DMS114 treated with DMSO at 0.1 percent for 48 hours (cell line): ENCODE measurements at regions not wholly inside any gene's neighbourhood (a gene's known extent, or its start where the extent isn't known, plus 50 kb on each side); places are given as distances from the start of the nearest gene placed in this dataset.
"Not testable (repeated sequence)": the region's sequence is repeated elsewhere in the genome, so short reads cannot be mapped to it uniquely, and the experiment has no call there.

Source experiments
- DNase-seq: peaks from one replicate; lab custom pipeline; 2025; ENCODE audit not compliant: unreplicated experiment; lab: John Stamatoyannopoulos, UW

DNA sequence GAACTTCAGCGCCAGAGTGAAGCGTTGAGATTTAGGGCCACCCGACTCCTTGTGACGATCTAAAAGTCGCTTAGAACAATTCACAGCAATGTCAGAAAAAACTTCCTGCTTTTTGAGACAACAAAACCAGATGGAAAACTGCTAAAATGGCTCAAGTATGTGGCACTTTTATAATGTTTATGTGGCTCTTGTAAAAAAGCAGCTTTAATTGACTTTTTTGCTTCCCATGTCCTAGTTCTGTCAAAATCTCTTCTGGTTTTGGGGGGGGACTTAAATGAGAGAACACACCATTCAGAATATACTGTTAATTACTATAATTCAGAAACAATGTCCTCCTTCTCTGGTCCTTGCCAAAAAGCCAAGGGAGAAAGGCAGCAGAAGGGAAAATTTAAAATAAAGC lies 154.7 kb upstream of the LSM14A start:
- DNase-seq, result no peak

DNA sequence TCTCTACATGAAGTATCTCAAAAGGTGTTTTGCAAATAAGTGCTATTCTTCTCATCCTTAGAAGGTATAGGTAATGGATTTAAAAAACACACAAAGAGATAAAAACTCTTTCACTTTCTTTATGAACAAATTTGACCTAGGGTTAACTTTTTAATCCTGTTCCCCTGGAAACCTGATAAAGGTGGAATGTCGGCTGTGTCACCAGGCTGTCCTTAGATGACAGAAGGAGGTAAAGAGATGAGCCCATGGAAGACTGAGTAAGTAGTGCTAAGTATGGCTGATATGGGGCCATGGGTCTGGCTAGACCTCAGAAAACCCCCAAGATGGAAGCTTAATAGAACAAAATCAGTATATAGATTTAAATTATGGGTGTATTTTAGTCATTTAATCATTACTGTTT lies 153.8 kb upstream of the LSM14A start:
- no peak for DNase-seq

DNA sequence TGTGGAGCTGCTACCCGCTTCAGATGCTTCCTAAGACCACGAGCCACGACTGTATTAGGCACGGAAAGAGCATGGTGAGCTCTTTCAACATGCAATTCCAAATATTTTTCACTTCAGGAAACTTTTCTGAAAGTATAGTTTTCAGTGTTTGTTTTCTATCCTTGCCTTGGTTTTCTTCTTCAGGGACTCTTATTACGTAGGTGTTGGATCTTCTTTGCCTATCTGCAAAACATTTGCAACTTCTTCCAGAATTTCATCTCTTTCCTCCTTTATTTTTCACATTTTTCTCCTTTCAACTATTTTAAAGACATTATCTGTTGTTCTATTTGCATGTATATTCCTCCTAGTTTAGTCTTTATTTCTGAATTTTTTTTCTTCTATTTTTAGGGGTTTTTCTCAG lies 148.9 kb upstream of the LSM14A start:
- no peak for DNase-seq

DNA sequence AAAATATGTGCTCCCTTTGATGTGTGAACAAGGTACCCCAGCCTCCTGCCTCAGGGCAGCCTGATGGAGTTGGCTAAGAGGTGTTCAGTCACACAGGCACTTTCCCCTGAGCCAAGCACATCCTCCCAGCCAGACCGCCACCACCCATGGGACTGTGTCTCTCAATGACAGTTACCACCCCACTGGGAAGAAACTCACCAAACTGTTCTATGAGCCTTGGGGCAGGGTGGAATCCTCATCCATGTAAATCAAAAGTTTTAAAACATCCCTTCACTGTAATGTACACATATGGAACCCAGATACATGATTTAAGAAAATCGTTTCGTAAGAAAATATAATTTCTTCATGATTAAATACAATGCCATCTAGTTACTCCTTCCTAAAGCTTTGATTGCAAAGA lies 138.4 kb upstream of the LSM14A start:
- DNase-seq, result no peak

DNA sequence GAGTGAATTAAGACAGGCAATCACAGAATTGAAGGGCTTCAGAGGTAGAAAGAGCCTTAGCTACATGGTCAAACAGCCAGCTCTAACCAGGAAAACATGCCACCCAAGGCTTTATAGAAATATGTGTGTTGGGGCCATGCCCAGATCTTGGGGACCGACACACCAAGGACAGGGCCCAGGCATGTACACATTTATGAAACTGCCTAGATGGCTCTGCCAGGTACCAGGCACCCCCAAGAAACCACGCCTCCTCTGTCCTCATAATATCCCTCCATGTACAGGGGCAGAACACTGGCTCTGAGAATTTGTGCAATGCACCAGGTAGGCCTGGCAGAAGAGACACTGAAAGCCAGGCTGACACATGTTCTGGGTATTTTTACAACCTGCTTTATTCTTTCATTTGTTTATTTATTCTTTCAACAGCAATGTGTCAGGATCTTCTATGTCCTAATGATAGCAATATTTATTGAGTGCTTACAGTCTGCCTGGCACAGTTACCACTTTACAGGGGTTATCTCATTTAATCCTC lies 137.9 kb upstream of the LSM14A start:
- DNase-seq, result no peak

DNA sequence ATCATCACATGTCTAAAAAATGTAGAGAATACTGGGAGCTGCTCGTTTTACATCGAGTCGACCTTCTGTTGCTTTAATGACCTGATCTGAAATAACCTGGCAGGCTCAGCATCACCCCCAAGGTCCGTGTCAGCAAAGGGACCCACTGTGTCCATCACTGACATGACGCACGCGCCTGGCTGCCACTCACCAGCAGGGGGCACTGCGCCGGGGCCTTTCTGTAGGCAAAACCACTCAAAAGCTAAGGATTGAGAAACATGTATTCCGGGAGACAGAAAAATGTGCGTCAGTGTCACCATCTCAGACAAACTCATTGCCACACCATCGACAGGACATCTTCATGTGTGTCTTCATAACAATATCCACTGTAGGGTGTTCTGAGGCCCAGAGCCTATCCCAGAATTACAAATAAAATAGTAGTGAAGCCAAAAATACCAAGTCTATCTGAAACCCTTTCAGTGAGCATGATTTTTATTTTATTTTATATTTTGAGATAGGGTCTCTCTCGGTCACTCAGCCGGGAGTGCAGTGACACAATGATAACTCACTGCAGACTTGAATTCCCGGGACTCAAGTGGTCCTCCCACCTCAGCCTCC lies 130.3 kb upstream of the LSM14A start:
- DNase-seq, result no peak

DNA sequence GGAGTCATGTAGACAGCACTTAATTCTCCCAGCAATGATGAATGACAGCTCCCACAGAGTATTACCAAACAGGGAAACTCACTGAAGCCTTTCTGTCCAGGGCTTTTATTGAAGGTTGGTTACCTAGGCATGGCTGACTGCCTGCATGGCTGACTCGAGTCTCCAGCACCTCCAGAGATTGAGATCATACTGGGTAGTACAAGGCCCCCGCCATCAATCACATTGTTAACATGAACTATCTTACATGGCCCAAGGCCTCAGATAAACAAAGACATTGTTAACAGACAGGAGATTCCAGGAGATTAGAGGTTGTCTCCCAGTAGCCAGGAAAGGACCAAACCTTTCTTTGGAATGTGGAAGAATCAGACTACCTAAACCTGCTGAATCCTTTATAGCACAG lies 128.3 kb upstream of the LSM14A start:
- no peak for DNase-seq

DNA sequence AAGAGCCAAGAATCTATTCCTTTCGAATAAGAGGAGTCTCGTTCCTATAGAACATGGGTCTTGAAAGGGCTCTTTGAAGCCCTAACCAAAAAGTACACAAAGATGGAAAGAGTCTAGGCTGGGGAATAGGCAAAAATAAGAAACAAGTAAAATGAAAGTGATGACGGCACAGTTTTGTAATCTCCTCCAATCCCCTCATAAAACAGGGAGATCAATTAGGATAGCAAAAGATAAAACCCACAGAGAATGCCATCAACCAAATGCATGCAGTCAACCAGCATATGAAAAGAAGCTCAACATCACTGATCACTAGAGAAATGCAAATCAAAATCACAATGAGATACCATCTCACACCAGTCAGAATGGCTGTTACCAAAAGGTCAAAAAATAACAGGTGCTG lies 122.4 kb upstream of the LSM14A start:
- DNase-seq, result no peak

DNA sequence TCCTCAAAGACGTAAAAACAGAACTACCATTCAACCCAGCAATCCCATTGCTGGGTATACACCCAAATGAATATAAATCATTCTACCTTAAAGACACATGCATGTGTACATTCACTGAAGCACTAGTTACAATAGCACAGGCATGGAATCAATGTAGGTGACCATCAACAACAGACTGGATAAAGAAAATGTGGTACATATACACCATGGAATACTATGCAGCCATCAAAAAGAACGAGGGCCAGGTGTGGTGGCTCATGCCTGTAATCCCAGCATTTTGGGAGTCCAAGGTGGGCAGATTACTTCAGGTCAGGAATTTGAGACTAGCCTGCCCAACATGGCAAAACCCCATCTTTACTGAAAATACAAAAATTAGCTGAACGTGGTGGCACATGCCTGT lies 121.9 kb upstream of the LSM14A start:
- DNase-seq, result not testable (repeated sequence)

DNA sequence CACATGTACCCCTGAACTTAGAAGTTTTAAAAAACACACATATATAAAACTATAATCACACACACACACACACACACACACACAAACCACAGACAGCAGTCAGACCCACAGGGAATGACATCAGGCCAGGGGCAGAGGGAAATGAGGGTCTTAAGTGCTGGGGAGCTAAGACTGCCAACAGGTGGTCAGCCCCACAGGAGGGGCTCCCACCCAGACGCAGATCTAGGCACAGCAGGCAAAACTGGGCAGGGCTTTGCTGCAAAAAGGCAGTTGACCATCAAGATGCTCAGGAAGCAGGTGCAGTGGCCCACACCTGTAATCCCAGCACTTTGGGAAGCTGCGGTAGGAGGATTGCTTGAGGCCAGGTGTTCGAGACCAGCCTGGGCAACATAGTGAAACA lies 121.0 kb upstream of the LSM14A start:
- DNase-seq, result no peak

DNA sequence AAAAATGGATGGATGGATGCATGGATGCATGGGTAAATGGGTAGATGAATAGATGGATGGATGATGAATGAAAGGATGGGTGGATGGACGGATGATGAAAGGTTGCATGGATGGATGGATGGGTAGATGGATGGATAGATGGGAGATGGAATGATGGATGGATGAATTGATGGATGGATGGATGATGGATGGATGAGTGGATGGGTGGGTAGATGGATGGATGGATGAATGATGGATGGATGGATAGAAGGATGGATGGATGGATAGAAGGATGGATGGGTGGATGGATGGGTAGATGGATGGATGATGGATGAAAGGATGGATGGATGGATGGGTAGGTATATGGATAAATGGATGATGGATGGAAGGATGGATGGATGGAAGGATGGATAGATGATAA lies 115.1 kb upstream of the LSM14A start:
- no peak for DNase-seq

DNA sequence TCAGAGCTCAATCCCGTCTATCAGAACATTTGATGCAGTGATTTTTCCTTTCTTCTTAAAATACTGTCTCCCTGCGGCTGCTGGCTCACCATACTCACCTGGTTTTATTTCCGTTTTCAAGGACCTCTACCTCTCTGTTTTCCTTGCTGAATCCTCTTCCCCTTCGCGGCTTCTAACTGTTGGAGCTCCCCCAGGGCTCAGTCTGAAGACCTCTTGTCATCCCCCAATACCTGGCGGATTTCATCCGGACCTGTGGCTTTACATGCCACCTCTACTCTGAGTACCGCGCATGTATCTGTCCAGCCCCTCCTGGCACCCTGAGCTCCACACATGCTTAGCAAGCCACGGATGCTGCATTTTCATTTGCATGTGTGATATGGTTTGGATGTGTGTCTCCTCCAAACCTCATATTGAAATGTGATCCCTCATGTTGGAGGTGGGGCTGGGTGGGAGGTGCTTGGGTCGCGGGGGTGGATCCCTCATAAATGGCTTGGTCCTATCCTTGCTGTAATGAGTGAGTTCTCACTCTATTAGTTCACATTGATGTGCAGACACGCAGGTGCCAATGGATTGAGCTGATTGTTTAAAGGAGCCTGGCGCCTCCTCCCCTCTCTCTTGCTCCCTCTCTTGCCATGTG lies 106.2 kb upstream of the LSM14A start:
- no peak for DNase-seq

DNA sequence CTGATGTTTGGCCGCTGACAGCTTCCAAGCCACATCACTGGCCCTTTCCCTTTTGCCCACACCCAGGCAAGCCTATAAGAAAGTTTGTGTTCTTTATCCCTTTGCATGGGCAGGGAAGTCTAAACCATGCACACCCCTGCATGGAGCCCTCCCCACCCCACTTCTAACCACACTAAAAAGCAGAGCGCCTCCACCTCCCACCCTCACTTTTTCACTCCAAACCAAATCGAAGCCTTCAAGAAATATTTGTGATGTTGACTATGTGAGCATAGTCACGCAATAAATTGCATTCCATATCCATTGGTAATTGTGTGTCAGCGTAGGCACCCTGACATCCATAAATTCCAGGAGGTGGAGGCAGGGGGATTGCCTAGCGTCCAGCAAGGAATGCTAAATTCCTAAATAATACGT lies 104.4 kb upstream of the LSM14A start:
- no peak for DNase-seq

DNA sequence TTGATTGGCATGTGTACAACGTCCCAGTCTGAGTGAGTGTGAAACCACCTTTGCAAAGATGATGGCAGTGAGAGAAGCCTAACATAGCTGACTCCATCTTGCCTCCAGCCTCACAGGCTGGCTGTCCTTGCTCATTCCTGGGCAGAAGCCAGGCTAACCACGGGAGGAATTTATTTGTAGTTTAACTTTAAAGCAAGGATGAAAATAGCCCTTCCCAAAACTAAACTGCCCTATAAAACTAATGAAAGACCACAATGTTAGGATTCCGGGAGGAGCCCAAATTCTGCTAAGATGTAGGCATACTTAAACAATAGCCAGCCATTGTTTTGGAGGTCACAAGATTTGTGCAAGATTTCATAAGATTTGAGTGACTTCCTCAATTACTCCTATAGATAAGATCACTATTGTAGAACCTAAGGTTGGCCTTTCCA lies 96.6 kb upstream of the LSM14A start:
- no peak for DNase-seq

DNA sequence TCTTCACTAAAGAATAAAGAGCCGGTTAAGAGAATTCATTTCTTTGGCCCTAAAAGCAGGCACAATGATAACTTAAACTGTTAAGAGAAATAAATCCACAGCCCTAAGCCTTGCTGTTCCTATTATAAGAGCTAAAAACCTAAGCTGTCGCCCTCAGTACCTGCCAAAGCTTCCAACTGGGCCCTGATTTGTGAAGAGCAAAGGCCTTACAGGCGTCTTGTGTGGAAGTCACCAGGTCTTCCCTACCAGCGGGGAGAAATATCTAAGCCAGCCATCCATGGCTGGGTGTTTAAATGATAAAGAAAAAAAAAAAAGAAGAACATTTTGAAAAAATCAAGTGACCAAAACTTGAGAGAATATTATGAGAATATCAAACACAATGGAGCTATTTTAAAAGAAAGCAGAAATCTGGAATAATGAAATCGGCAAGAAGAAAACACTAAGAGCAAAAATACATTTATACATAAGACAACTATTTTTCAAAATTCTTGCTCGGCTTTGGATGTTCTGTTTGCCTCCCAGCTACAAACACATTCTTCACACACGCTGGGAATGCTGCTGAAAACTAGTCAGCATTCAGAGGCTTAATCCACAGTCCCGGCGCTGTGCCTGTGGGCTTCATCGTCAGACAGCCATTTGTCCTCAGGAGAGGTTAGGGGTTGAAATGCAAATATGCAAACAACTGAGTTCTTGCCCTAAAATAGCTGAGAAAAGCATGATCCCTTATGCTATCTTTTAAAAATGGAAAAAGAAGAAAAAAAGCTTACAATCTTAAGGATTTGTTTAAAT lies 89.8 kb upstream of the LSM14A start:
- no peak for DNase-seq

DNA sequence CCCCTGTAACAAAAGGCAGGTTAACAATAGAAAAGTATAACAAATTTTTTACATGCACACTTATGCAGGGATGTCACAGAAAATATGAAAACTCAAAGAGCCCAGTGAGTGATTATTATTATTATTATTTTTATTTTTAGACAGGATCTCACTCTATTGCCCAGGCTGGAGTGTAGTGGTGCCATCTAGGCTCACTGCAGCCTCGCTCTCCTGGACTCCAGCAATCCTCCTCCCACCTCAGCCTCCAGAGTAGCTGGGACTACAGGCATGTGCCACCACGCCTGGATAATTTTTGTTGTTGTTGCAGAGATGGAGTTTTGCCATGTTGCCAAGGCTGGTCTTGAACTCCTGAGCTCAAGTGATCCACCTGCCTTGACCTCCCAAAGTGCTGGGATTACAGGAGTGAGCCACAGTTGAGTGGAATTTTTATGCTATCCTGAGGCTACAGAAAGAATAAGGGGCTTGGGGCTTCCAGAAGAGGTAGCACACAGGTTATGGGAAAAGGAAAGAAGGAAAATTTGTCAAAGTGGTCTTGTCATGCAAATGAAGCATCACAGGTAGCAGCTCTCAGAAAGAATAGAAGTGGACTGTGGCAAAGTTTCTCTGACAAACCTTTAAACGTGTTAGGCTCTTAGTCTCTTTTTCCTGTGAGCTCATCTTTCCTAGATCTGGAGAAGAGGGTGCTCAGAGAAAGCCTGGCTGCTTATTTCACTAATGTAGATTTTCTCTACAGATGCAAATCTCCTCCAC lies 87.7 kb upstream of the LSM14A start:
- DNase-seq, result no peak

DNA sequence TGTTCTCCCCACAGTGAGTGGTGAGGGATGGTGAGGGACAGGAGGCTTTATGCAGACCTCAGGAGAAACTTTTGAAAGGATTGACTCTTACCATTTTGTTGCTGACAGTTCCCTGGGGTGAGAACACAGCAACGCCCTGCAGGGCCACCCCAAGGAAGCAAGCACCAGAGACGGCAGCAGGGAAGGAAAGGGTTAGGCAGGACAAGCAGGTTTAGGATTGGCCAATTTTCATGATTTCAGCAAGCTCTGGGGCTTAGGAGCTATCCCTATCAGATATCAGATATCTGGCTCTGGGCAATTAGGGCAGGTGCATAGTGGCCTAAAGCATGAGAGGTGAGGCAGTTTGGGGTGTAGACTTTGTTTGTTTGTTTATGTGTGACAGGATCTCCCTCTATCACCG lies 87.0 kb upstream of the LSM14A start:
- no peak for DNase-seq

DNA sequence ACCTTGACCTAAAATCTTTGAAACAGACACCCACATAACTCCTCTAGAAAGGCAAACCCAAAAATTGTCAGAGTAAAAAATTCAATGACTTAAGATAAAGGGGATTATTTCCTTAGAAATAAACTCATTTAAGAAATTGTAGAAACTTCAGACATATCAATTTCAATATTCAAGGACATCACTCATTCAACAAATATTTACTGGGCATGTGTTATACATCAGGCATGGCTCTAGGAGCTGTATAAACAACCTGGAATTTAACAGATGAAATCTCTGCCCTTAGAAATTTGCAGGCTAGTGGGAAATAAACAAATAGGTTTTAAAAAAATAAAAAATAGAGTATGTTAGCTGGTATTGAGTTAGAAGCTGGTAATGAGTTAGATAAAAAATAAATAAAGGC lies 84.0 kb upstream of the LSM14A start:
- no peak for DNase-seq

DNA sequence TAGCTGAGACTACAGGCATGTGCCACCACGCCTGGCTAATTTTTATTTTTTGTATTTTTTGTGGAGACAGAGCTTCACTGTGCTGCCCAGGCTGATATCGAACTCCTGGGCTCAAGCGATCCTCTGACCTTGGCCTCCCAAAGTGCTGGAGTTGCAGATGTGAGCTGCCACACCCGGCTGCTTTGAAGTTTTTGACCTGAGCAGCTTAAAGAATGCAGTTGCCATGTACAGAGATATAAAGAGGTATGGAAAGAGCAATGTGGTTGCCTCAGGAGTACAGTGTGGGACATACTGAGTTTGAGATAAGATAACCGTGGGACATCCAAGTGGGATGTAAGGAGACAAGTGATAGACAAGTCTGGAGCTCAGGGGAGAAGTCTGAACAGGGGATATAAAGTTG lies 82.7 kb upstream of the LSM14A start:
- no peak for DNase-seq

DNA sequence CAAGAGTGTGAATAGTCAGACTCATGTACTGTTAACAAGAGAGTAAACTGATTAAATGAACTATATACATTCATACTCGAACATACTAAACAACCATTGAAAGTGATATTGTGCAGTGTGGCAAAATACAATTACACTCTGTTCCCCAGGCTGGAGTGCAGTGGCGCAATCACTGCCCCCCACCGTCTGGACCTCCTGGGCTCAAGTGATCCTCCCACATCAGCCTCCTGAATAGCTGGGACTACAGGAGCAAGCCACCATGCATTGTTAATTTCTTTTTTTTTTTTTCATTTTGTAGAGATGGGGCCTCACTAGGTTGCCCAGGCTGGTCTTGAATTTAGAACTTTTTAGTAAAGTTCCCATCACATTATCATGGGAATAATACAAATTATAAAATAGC lies 77.3 kb upstream of the LSM14A start:
- DNase-seq, result no peak

DNA sequence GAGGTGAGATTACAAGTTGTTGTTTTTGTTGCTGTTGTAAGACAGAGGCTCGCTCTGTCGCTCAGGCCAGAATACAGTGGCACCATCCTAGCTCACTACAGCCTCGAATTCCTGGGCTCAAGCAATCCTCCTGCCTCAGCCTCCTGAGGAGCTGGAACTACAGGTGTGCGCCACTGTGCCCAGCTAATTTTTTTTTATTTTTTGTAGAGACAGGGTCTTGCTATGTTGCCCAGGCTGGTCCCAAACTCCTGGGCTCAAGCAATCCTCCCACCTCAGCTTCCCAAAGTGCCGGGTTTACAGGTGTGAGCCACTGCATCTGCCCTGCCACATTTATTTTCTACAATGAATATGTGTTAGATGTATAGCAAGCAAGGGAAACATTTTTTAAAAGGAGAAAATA lies 76.9 kb upstream of the LSM14A start:
- not testable (repeated sequence) for DNase-seq
